SIG-M5 treated with dmso at 0.1 percent for 504 hours (cell line): ENCODE measurements at regions not wholly inside any gene's neighbourhood (a gene's known extent, or its start where the extent isn't known, plus 50 kb on each side); places are given as distances from the start of the nearest gene placed in this dataset.

ENCODE experiments used
- DNase-seq: peaks from one replicate; lab custom pipeline; 2025; ENCODE audit not compliant: unreplicated experiment; lab: John Stamatoyannopoulos, UW

GRCh38 chr6:106035655-106036054 lies 50.5 kb upstream of the PRDM1 start:
- no peak for DNase-seq

GRCh38 chr6:106033806-106034205 lies 52.3 kb upstream of the PRDM1 start:
- DNase-seq, result no peak

- no peak for DNase-seq
Measured at GRCh38 chr6:106027758-106028157, 58.4 kb upstream of the PRDM1 start.

GRCh38 chr6:106026748-106027715 lies 59.1 kb upstream of the PRDM1 start:
- peak; percentile 13 for DNase-seq

- no peak for DNase-seq
Measured at GRCh38 chr6:106025655-106026054, 60.5 kb upstream of the PRDM1 start.

GRCh38 chr6:106022801-106023200 lies 63.3 kb upstream of the PRDM1 start:
- DNase-seq, result no peak

- DNase-seq, result no peak
Measured at GRCh38 chr6:106017454-106017853, 68.7 kb upstream of the PRDM1 start.

- DNase-seq, result no peak
Measured at GRCh38 chr6:106014955-106015354, 71.2 kb upstream of the PRDM1 start.

- no peak for DNase-seq
Measured at GRCh38 chr6:106011476-106011875, 74.7 kb upstream of the PRDM1 start.

- DNase-seq, result no peak
Measured at GRCh38 chr6:106005954-106006353, 80.2 kb upstream of the PRDM1 start.

- no peak for DNase-seq
Measured at GRCh38 chr6:106005013-106005412, 81.1 kb upstream of the PRDM1 start.

- DNase-seq, result no peak
Measured at GRCh38 chr6:106003268-106003987, 82.7 kb upstream of the PRDM1 start.

GRCh38 chr6:106002005-106002404 lies 84.1 kb upstream of the PRDM1 start:
- DNase-seq, result no peak

- no peak for DNase-seq
Measured at GRCh38 chr6:106000935-106001334, 85.2 kb upstream of the PRDM1 start.

GRCh38 chr6:105997482-105997881 lies 88.7 kb upstream of the PRDM1 start:
- DNase-seq, result no peak

- peak; percentile 4 for DNase-seq
Measured at GRCh38 chr6:105995391-105995865, 90.7 kb upstream of the PRDM1 start.

- peak; percentile 70 for DNase-seq
Measured at GRCh38 chr6:105994591-105995390, 91.3 kb upstream of the PRDM1 start.

GRCh38 chr6:105994118-105994590 lies 92.0 kb upstream of the PRDM1 start:
- DNase-seq, result peak; percentile 70

GRCh38 chr6:105993341-105994117 lies 92.6 kb upstream of the PRDM1 start:
- DNase-seq, result no peak

GRCh38 chr6:105992315-105992961 lies 93.7 kb upstream of the PRDM1 start:
- peak; percentile 49 for DNase-seq
